ENCODE measurements at regions not wholly inside any gene's neighbourhood (a gene's known extent, or its start where the extent isn't known, plus 50 kb on each side); places are given as distances from the start of the nearest gene placed in this dataset.

GRCh38 chr15:69668963-69669362 is 216.3 kb downstream of the RPLP1 start:
- TF ChIP-seq CTCF (IDR thresholded peaks at IDR 0.05) (no peak), ZFX (IDR thresholded peaks at IDR 0.05; ENCODE audit: borderline replicate concordance) (no peak)

All from 22Rv1 (cell line).